ENCODE measurements at regions not wholly inside any gene's neighbourhood (a gene's known extent, or its start where the extent isn't known, plus 50 kb on each side); places are given as distances from the start of the nearest gene placed in this dataset.
"Not testable (repeated sequence)": the region's sequence is repeated elsewhere in the genome, so short reads cannot be mapped to it uniquely, and the experiment has no call there.

DNA sequence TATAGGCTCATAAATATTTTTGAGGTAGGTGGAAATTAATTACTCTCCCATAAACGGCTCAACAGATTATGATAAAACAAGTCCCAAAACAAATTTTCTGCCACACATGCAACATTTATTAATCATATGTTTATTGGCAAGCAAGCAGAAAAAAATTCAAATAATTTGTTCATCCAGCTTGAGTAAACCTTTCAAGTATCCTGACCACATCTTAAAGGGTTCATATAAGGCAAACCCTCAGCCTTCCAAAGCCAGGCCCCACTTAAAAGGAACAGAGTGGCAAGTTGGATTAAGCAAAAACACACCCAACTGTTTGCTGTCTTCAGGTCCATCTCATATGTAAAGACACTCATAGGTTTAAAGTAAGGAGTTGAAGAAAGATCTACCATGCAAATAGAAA, 1042.3 kb downstream of the DIPK2A start:
- DNase-seq, result no peak

DNA sequence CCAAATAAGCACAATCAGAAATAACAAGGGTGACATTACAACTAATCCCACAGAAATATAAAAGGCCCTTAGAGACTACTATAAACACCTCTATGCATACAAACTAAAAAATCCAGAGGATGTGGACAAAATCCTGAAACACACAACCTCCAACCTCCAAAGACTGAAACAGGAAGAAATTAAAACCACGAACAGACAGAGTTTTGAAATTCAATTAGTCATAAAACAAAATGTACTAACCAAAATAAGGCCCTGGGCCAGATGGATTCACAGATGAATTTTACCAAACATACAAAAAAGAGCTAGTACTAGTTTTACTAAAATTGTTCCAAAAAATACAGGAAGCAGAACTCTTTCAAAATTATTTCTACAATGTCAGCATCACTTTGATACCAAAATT, 1043.6 kb downstream of the DIPK2A start:
- no peak for DNase-seq

DNA sequence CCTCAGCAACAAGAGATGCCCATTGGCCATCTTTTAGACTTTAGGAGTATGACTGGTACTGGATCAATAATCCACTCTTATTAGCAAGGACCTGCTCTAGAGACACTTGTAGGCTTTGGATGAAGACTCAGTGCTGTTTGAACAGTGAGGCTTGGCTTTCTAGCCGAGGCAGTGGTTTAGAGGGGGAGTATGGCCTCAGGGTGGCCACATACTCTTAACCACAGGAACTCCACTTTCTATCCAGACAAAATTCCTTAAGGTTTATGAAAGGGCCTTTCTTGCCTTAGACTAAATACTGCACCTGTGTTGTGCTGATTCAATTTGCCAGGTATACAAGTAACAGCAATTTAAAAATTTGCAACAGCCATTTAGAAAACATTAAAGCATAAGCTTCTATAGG, 1046.3 kb downstream of the DIPK2A start:
- DNase-seq, result no peak

GRCh38 chr3:145022447-145022846, 1050.8 kb downstream of the DIPK2A start:
- DNase-seq, result no peak

DNA sequence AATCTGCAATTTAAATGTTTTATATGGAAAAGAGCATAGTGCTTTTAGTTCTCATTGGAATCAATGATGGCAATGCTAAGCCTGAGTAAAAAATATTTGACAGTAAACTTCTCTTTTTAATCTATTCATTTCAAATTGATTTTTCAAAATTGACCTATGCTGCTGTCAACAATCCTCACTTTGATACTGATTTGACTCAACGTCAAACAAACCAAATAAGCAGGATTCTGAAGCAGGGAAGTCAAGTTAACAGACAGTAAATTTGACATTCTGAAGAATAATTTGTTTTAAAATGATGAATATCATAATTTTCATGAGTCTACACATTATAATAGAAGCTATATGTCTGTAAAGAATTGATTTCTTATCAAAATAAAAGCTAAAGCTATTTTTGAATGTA, 1053.1 kb downstream of the DIPK2A start:
- no peak for DNase-seq

DNA sequence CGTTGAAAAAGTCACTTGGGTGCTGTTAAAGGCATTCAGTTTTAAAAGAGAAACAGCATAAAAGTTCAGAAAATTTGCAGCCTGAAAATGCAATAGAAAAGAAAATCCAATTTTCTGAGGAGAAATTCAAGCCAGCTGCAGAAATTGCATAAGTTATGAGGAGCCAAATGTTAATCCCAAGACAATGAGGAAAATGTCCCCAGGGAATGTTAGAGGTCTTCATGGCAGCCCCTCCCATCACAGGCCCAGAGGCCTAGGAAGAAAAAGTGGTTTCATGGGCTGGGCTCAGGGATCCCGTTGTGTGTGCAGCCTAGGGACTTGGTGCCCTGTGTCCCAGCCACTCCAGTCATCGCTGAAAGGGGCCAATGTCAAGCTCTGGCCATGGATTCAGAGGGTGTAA, 1055.6 kb downstream of the DIPK2A start:
- DNase-seq, result not testable (repeated sequence)

DNA sequence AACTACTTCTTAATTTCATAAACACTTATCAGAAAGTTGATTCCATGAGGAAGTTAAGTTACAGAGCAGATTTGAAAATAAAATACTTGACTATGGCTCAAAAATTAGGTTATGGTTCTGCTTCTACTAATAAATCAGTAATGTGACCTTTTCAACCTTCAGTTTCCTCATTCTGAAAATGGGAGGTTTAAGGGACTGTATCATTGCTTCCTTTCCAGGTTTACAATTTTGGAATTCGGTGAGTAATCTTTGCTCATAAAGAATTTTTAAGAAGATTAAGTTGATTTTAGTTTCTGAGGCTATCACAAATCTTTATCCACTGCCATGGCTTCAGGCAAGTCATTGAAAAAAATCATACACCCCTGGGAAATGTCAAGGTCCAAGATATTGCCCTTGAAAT, 1061.2 kb downstream of the DIPK2A start:
- DNase-seq, result no peak

DNA sequence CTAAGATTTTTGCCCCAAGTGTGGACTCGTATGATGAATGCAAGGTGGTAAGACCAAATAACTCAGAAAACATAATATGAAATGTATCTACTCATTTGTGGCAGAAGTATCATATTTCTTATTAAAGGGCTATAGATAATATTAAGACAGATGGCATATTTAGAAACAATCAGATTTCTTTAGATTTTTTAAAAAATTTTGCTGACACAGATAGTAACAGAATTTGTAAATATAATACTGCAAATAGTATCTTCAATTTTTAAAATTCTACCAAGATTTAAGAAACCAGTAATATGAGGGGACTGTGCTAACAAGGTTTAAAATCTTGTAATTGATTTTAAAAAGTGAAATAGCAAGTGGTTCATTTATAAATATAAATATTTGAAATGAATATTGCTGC, 1064.1 kb downstream of the DIPK2A start:
- DNase-seq, result no peak

- not testable (repeated sequence) for DNase-seq
Observed at GRCh38 chr3:145054055-145054454, 1082.4 kb downstream of the DIPK2A start.

DNA sequence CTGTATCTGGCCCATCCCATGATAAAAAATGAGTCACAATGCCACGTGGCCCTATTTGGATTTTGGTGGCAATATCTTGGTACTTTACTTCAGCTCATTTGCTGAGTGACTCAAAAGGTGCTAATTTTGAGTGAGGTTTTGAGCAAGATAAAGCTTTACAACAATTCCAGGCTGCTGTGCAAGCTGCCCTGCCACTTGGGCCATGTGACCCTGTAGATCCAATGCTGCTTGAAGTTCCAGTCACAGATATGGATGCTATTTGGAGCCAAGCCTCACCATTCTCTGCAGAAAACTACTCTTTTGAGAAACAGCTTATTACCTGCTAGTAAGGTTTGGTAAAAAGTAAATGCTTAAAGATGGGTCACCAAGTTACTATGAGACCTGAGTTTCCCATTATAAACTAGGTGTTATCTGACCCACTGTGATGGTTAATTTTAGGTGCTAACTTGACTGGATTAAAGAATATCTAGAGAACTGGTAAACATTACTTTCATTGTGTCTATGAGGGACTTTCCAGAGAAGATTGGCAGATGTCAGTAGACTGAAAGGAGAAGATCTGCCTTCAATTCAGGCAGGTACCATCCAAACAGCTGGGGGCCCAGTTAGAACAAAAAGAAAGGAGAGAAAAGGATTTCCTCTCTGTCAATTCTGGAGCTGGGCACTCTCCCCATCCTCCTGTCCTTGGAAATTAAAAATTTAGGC, 1083.9 kb downstream of the DIPK2A start:
- no peak for DNase-seq

DNA sequence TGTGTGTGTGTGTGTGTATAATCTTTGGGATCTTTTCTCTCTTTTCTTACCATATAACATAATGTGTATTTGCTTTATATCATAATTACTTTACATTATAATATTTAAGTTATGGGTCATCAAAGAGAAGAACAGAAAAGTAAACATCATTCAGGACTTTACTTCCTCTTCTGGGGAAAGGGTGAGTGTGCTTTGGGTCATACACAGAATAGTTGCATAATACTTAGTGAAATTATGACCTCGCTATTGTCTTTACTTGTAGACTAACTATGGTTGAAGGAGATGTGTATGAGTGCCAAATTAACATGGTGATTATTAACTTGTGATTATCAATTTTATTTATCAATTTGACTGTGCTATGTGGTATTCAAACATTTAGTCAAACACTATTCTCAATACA, 1086.9 kb downstream of the DIPK2A start:
- DNase-seq, result no peak

GRCh38 chr3:145063616-145064015, 1092.0 kb downstream of the DIPK2A start:
- DNase-seq, result no peak

GRCh38 chr3:145070795-145071194, 1090.2 kb downstream of the PLOD2 start:
- no peak for DNase-seq

GRCh38 chr3:145079436-145079835, 1081.5 kb downstream of the PLOD2 start:
- no peak for DNase-seq

DNA sequence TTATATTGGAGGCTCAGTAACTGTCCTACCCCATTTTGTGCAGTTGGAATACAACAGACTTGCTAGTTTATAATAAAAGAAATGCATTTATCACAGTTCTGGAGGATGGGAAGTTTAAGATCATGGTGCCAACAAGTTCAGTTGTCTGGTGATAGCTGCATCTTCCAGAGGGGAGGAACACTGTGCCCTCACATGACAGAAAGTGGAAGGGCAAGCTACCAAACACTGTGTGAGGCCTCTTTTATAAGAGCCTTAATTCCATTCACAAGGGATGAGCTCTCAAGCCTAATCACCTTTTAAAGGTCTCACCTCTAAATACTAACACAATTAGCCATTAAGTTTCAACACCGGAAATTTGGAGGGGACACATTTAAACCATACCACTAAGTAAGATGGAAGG, 1073.9 kb downstream of the PLOD2 start:
- DNase-seq, result no peak

GRCh38 chr3:145088917-145089316, 1072.1 kb downstream of the PLOD2 start:
- no peak for DNase-seq

DNA sequence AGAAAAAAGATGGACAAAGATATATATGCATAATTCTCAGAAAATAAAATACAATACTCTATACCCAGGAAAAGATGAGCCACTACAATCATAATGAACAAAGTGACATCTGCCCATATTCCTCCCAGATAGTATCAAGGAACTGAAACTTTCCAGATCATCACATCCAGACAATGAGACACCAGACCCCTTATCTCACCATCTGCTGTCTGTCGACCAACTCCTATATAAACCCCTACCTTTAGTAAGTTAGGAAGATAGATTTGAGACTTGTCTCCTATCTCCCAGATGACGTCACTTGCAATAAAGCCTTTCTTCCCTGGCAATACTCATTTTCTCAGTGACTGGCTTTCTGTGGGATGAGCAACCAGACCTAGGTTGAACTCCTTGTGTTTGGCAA, 1071.6 kb downstream of the PLOD2 start:
- DNase-seq, result no peak

- peak in 1 of 56 donors; percentile 5 for DNase-seq
Observed at GRCh38 chr3:145094355-145094941, 1066.5 kb downstream of the PLOD2 start.

GRCh38 chr3:145111141-145111540, 1049.8 kb downstream of the PLOD2 start:
- not testable (repeated sequence) for DNase-seq

DNA sequence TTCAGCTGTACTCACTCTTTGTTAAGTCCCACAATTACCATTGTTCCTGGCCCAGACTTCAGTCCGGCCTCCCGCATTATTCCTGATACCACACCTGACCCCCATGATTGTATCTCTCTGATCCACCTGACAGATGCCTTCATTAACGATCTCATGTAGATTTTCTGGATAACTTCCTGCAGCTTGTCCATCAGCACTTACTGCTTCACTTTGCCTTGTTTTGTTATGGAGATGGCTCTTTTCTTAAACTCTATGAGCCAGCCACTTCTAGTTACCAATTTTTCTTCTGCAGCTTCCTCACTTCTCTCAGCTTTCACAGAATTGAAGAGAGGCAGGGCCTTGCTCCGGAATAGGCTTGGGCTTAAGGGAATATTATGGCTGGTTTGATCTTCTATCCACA, 1044.2 kb downstream of the PLOD2 start:
- no peak for DNase-seq

- DNase-seq, result no peak
Observed at GRCh38 chr3:145118303-145118702, 1042.7 kb downstream of the PLOD2 start.

DNA sequence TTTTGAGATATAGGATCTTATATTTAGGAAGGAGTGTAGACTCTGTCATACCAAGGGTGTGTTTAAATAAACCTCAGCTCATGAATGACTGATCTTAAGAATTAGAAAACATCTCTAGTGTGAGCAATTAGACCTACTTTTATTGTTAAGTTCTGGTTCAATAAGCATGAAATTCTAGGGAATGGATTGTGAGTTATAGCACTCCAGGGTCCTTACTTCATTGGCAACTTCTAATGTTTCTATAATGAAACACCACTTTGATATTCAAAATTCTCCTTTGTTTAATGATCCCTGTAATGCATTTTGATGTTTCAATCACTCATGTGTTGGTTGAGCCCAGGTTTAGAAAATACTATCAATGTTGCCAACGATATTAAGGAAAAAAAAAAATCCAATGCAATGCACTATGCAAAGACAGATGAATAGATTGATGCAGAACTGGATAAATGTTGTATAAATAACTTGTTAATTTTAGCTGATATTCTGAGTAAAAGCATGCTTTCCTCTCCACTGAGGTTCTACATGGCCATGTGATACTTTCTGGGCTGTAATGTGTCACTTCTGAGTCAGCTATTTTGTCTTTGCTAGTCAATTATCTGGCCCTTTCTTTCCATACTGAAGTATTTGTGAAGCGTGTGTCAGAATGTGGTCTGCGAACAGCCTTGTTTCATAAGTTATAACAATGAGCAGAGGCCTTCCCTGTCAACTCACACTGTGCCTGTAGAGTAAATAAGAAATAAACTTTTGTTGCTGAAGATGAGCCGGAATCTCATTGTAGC, 1035.9 kb downstream of the PLOD2 start:
- no peak for DNase-seq

- no peak for DNase-seq
Observed at GRCh38 chr3:145133281-145133680, 1027.7 kb downstream of the PLOD2 start.
